ENCODE measurements at regions not wholly inside any gene's neighbourhood (a gene's known extent, or its start where the extent isn't known, plus 50 kb on each side); places are given as distances from the start of the nearest gene placed in this dataset.
A peak's percentile ranks its signal among the peaks of the same experiment; 100 is the strongest.
"Not testable (repeated sequence)": the region's sequence is repeated elsewhere in the genome, so short reads cannot be mapped to it uniquely, and the experiment has no call there.

DNA sequence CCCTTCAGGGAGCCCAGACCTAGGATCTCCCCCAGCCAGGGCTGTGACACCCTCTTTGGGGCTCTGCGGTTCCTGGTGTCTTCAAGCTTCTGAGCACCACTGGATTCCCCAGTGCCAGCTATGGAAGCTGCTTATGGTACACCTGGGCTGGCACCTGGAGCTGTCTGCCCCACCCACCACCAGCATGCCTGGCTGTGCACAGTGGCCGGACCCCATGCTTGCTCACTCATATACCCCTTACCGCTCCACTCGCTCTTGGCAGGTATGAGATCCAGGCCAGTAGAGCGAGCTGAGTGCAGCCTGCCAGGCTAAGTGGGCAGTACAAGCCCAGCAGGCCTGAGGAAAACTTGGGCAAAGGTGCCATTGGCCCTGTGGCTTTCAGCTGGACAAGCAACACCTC lies 114.0 kb downstream of the DACT1 start:
- DNase-seq (ENCODE audit: insufficient read length, low spot score) (no peak), FAIRE-seq (no peak)

- no peak for FAIRE-seq
Observed at GRCh38 chr14:58752289-58752688, 114.5 kb downstream of the DACT1 start.

GRCh38 chr14:58752771-58753201 lies 115.0 kb downstream of the DACT1 start:
- FAIRE-seq (no peak), DNase-seq (ENCODE audit: insufficient read length, low spot score) (no peak)

More at GRCh38 chr14:58752289-58752688, 114.5 kb downstream of the DACT1 start:
- no peak for DNase-seq (ENCODE audit: insufficient read length, low spot score)

DNA sequence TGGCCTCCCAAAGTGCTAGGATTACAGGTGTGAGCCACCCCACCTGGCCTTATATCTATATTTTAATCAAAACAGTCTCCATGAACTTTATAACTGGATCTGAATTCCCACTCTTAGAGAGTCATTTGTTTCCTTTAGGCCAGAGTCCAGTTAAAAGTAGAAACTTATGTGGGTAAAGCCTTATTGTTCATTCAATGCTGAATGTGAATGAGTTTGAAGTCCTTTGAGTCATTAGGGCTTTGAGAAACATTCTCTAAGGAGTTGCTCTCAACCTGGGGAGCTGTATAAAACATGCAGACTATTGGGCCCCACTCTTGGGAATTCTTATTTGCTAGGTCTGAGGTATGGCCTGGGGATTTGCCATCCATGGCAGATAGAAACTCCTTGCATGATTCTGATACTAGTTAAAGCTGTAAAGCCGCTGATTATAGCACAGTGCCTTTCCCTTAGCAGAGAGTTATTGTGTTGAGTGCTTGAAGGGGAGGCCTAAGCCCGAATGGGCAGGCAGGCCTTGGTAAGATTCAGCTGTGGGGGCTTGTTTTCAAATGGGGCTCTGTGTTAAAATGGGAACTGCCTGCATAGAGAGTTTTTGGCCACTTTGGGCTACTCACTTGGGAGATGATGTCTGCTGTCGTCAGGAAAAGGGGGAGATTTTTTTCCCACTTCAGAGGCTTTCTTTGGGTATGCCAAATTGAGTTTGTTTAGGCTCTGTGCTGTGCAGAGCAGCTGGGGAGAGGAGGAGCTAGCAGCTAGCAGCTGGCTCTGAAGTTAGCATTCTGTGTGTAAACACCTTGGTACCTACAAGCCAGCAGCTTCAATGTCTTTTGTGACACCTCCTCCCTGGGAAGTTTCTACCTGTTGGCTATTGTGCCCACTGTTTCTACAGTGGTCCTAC lies 117.5 kb downstream of the DACT1 start:
- DNase-seq (ENCODE audit: insufficient read length, low spot score) (no peak), FAIRE-seq (no peak)

DNA sequence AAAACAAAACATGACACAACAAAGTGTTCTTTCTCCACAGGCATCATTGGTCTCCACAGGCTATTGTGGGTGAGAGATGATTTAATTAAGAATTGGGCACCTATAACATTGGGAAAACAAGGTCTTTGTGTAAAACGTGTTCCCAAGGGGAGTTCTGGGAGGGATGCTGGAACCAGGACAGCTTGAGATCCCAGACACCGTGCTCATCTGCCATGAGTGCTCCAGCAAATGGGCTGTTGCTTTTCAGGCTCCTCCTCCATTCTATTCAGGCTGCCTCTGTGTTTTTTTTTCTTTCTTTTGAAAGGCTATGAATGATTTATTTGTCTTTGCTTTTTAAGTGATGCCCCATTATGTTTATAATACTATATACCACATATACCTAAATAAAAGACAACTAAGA lies 122.4 kb downstream of the DACT1 start:
- FAIRE-seq: no peak
- DNase-seq (ENCODE audit: insufficient read length, low spot score): no peak

GRCh38 chr14:58762629-58763028 lies 124.9 kb downstream of the DACT1 start:
- FAIRE-seq: no peak
- no peak for DNase-seq (ENCODE audit: insufficient read length, low spot score)

GRCh38 chr14:58763210-58763609 lies 125.4 kb downstream of the DACT1 start:
- DNase-seq (ENCODE audit: insufficient read length, low spot score) (no peak), FAIRE-seq (no peak)

DNA sequence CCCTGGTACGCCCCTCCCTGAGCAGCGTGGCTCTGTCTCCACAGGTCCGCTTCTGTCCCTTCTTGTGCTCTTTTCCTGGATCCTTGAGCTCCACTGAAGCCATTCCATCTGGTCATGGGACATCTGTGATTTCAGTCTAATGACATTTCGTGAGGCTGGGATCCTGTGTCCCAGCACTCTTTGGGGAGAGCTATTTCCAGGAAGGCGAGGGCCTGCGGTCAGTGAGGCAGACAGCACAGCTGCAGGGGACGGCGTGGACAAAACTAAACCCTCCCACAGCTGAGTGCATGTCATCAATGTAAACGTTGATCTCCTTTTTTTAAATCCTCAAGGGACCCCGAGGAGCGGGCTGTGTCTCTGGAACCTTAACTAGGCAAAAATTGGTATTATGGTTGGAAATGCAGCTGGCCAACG lies 127.7 kb downstream of the DACT1 start:
- no peak for FAIRE-seq
- no peak for DNase-seq (ENCODE audit: insufficient read length, low spot score)

DNA sequence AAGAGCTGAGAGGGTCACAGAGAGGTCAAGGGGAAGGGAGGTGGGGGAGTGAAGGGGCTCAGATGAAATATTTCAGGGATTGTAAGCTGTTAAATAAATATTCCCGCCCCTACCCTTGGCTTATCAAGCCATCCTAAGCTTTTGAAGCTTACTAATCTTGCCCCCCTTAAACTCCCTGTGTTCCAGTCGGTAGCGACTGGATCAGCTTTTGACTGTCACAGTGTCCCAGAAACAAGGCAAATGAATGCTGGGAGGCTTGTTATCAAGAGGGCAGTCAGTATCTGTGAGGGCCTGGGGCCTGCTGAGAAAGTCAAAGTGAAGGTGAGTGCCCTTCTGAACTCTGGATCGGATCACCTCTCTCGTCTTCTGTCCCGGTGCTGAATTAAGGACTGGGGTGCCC lies 128.1 kb downstream of the DACT1 start:
- DNase-seq (ENCODE audit: insufficient read length, low spot score) (no peak), FAIRE-seq (no peak)

DNA sequence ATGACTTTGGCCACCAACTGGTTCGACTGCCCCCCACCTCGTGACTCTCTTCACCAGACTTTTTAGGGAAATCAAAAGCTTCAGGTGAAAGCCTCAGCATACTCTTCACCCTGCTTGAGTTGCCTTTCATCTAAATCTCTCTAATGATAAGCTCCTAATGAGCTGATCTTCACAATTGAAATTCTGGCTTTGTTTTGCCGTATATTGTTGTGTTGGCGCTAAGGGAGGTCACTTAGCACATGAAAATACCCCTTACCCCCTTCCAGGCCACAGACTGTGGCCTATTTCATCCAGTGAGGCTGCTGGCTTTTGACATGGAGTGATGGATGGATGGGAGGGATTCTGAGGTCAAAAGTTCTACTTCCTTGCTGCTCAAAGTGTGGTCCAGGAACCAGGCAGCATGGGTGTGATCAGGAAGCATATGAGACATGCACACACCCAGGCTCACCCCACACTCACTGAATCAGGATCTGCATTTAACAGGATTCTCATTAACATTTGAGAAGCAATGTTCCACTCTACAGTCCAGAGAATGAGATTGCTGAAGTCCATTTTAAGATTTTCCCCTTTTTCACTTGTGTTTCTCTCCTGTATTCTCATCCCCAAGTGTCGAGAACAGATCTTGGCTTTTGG lies 131.4 kb downstream of the DACT1 start:
- DNase-seq (ENCODE audit: insufficient read length, low spot score) (no peak), FAIRE-seq (no peak)

- DNase-seq (ENCODE audit: insufficient read length, low spot score): no peak
Observed at GRCh38 chr14:58769771-58770170, 132.0 kb downstream of the DACT1 start.

GRCh38 chr14:58770491-58770982 lies 132.8 kb downstream of the DACT1 start:
- no peak for FAIRE-seq
- DNase-seq (ENCODE audit: insufficient read length, low spot score): no peak

More at GRCh38 chr14:58769771-58770170, 132.0 kb downstream of the DACT1 start:
- FAIRE-seq: no peak

DNA sequence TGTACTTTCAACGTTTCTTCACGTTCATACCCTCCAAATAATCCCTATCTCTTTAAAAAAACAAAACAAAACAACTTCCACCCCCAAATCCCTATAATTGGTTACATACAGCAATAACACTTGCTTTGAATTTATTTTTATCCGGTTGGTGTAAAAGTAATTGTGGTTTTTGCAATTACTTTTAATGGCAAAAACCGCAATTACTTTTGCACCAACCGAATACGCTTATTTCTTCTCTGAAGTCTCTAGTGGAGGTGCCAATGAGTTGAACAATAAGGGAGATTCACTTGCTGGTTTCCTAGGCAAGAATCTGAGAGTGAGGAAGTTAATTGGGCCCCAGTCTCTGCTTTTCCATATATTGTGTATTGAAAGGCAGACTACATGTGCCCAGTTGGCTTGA lies 133.3 kb downstream of the DACT1 start:
- DNase-seq (ENCODE audit: insufficient read length, low spot score): no peak

GRCh38 chr14:58772116-58772515 lies 134.4 kb downstream of the DACT1 start:
- no peak for DNase-seq (ENCODE audit: insufficient read length, low spot score)
- FAIRE-seq: no peak

More for the DNA sequence above, 133.3 kb downstream of the DACT1 start:
- FAIRE-seq: no peak

DNA sequence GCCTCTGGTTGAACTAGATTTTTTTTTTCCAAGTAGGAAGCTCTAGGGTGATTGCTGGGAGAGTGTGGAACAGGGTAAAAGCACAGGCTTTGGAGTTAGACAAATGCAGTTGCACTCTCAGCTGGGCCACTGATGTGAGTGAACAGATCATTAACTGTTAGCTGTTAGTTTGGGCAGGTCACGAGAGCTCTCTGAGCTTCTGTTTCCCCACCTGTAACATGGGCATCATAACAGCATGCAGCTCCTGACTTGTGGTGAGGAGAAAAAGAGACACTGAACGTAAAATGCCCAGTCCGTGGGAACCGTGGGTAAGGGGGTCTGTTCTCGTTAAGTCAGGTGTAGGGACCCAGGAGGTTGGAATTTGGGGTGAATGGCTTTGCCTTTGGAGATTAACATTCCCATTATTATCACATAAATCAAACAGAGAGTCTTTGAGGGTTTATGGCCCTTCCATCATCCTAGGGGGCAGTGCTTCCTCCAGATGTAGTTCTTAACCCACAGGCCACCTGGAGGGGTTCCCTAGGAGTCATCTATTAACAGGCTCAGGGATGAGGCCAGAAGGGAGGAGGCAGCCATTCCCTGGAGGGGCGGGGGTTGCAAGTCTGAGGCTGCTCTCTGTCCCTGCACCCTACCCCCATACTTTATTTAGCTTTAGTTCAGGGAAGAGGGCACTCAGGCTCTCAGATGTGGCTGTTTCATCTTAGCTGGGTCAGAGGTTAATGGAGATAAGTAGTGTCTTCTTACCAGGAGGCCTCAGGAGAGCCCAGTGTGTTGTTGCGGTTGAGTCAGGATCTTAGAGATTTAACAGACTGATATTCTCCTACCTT lies 135.2 kb downstream of the DACT1 start:
- FAIRE-seq: no peak
- no peak for DNase-seq (ENCODE audit: insufficient read length, low spot score)

- DNase-seq (ENCODE audit: insufficient read length, low spot score) (no peak), FAIRE-seq (no peak)
Observed at GRCh38 chr14:58774531-58774930, 136.8 kb downstream of the DACT1 start.

GRCh38 chr14:58775130-58775529 lies 137.4 kb downstream of the DACT1 start:
- not testable (repeated sequence) for FAIRE-seq; DNase-seq (ENCODE audit: insufficient read length, low spot score)

DNA sequence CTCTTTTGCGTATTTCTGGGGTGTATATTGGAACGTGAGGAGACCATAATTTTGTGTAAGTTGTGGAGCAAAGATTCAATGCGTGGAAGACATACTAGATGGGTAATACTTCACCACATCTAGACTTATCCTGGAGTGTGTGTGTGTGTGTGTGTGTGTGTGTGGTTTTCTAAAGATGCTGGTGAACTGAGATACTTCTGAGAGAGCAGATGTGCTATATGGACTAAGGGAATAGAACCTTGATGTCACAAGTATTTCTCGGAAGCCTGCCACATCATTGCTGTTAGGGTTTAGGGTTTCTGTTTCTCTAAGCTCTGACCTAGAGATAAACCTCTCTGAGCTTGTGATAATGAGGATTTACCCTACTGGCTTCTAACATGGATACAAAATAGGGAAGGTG lies 138.8 kb downstream of the DACT1 start:
- no peak for FAIRE-seq

DNA sequence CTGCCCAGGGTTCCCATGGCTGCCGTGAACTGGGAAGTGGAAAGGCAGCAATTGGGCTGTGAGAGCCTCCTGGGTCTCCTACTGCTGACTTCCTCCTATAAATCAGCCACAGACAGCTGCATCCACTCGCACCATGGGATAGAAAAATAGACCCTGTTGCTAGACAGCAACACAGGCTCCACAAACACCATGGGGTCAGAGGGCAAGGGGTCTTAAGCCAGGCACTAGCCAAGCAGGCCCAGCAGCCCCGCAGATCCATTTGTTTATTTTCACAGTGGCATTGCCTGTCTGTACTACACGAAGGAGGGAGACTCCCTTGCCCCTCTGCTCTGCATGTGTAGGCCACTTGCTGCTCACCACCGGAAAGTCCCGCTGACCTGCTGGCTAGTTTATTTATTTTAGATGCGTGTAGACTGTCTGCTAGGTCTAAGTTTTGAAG lies 139.8 kb downstream of the DACT1 start:
- peak; percentile 76 for FAIRE-seq
- DNase-seq (ENCODE audit: insufficient read length, low spot score): no peak

More for the DNA sequence above, 138.8 kb downstream of the DACT1 start:
- DNase-seq (ENCODE audit: insufficient read length, low spot score): no peak

DNA sequence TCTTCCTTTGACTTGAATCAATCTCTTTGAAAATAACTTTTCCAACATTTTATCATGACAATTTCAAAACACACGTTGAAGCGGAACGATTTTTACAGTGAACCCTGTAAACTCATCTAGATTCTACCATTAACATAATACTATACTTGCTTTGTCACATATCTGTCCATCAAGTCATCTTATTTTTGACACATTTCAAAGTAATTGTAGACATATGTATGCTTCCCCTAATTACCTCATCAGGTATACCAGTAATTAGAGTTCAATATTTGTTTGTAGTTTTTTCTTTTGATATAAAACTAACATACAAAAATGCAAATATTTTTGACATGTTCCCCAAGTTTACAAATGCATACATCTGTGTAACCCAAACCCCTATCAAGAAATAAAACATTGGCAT lies 140.4 kb downstream of the DACT1 start:
- DNase-seq (ENCODE audit: insufficient read length, low spot score): no peak
- FAIRE-seq: no peak

DNA sequence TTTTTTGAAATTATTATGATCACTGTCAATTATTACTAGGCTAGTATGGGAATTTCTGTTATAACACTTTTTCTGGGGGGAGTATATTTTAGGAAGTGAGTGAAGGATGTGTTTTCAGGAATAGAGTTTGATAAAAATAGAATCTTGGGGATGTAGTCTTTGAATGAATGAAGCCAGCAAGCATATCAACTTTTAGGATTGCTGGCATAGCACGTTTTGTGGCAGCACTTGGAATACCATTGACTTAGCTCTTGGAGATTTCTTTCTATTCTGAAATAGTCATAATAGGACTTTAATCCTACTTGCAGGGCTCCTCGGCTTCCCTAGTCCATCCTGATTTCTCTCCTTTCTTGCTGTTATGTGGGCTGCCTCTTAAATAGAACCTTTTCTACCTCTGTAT lies 141.6 kb downstream of the DACT1 start:
- FAIRE-seq (no peak), DNase-seq (ENCODE audit: insufficient read length, low spot score) (no peak)
